Sigmoid colon (tissue), 6 donors: ENCODE measurements at regions not wholly inside any gene's neighbourhood (a gene's known extent, or its start where the extent isn't known, plus 50 kb on each side); places are given as distances from the start of the nearest gene placed in this dataset.

Source experiments
- DNase-seq: peaks from one replicate; pipeline ENCODE4 v3.0.0-alpha.2; 2019
- H3K27ac ChIP-seq, 4 donors: fragments of 200-600 bp; sonication (generic); one replicate each; pipeline ENCODE4 v1.5.1; 2016 to 2019; ENCODE audit warnings: mild to moderate bottlenecking in 1 of 4
- H3K27me3 ChIP-seq, 3 donors: fragments of 200-600 bp; sonication (generic); one replicate each; pipeline ENCODE4 v1.5.1; 2019; ENCODE audit warnings: mild to moderate bottlenecking in 1 of 3
- H3K36me3 ChIP-seq, 4 donors: fragments of 200-600 bp; sonication (generic); one replicate each; pipeline ENCODE4 v1.5.1; 2016 to 2019
- H3K4me1 ChIP-seq, 4 donors: fragments of 200-600 bp; sonication (generic); one replicate each; pipeline ENCODE4 v1.5.1; 2017 to 2019
- H3K4me3 ChIP-seq, 4 donors: fragments of 200-600 bp; sonication (generic); one replicate each; pipeline ENCODE4 v1.5.1; 2017 to 2019; ENCODE audit warnings: mild to moderate bottlenecking in 2 of 4, moderate library complexity in 1 of 4
- H3K9me3 ChIP-seq, 4 donors: fragments of 200-600 bp in 3 of 4; sonication (generic) in 3 of 4; one replicate each; pipeline versions ENCODE4 v1.5.1 to v1.6.1; 2013 to 2019
- EP300 ChIP-seq, 4 donors: sonication (generic); formaldehyde crosslinking; IDR thresholded peaks; one replicate each; pipeline ENCODE4 v1.6.1; 2017; ENCODE audit warnings: antibody characterized with exemption in 4 of 4
- POLR2A ChIP-seq, 2 donors: fragments of 450-650 bp; IDR thresholded peaks; one replicate each; pipeline ENCODE4 v1.6.1; 2016; ENCODE audit warnings: antibody characterized with exemption in 2 of 2, mild to moderate bottlenecking in 2 of 2, moderate library complexity in 2 of 2
- POLR2AphosphoS5 ChIP-seq, 4 donors: sonication (generic); formaldehyde crosslinking; IDR thresholded peaks; one replicate each; pipeline ENCODE4 v1.6.1; 2017; ENCODE audit warnings: antibody characterized with exemption in 4 of 4
- WGBS, 2 donors: extraction: QIAGEN DNeasy Blood & Tissue Kit; methylation state at CpG; one replicate each; pipeline ENCODE4 v1.1.7; 2013; 5-methylcytosine and 5-hydroxymethylcytosine counted together
- intact Hi-C: fragments of 100-400 bp; cut with DNase I; formaldehyde crosslinking; loops from one replicate; pipeline ENCODE4 v1.15.1; 2023
- TF ChIP-seq, protein P1 (sequence below), 4 experiments: fragments of 450-650 bp in 3 of 4; fragments of 200-600 bp in 1 of 4; IDR thresholded peaks; one replicate each; pipeline ENCODE4 v1.5.1; 2016 to 2019; ENCODE audit warnings: antibody characterized with exemption in 4 of 4, mild to moderate bottlenecking in 3 of 4, moderate library complexity in 2 of 4
- donor health status: healthy with polysubstance abuse.
- donor health status: healthy.

DNA sequence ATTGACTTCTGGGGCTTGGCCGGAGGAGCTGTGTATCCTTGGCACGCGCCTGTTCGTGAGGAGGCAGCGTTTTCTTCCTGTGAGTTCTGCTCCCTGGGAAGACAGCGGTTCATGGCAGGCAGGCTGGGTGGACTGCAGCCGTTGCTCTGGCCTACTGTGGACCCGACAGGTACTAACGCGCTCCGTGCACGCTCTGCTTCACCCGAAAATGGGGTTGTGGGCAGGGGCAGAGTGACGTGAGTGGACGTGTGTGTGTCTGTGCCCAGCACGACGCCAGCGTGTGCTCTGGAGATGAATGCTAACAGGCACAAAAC lies 179.1 kb downstream of the KIF26A start:
- intact Hi-C loops: no loop called here
- no peaks in the 10 kb centered on the region for H3K9me3 ChIP-seq
- no peak overlapping the region for H3K27ac ChIP-seq
- H3K27me3 ChIP-seq: peaks cover 0 to 22% (median 0%) of the 10 kb centered on the region in 3 donors
- no peaks in the 10 kb centered on the region for H3K36me3 ChIP-seq
- no peak for DNase-seq
- peaks cover 0 to 35% (median 19%) of the 10 kb centered on the region in 4 donors for H3K4me1 ChIP-seq
- TF ChIP-seq POLR2AphosphoS5 (IDR thresholded peaks at IDR 0.05) (no peak), POLR2A (IDR thresholded peaks at IDR 0.05) (no peak), EP300 (IDR thresholded peaks at IDR 0.05) (no peak)
- TF ChIP-seq, protein P1, sequence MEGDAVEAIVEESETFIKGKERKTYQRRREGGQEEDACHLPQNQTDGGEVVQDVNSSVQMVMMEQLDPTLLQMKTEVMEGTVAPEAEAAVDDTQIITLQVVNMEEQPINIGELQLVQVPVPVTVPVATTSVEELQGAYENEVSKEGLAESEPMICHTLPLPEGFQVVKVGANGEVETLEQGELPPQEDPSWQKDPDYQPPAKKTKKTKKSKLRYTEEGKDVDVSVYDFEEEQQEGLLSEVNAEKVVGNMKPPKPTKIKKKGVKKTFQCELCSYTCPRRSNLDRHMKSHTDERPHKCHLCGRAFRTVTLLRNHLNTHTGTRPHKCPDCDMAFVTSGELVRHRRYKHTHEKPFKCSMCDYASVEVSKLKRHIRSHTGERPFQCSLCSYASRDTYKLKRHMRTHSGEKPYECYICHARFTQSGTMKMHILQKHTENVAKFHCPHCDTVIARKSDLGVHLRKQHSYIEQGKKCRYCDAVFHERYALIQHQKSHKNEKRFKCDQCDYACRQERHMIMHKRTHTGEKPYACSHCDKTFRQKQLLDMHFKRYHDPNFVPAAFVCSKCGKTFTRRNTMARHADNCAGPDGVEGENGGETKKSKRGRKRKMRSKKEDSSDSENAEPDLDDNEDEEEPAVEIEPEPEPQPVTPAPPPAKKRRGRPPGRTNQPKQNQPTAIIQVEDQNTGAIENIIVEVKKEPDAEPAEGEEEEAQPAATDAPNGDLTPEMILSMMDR (IDR thresholded peaks at IDR 0.05): no peak
- WGBS, 2 donors: 95% methylated on average over 18 of the region's 18 CpGs
- no peak overlapping the region for H3K4me3 ChIP-seq

DNA sequence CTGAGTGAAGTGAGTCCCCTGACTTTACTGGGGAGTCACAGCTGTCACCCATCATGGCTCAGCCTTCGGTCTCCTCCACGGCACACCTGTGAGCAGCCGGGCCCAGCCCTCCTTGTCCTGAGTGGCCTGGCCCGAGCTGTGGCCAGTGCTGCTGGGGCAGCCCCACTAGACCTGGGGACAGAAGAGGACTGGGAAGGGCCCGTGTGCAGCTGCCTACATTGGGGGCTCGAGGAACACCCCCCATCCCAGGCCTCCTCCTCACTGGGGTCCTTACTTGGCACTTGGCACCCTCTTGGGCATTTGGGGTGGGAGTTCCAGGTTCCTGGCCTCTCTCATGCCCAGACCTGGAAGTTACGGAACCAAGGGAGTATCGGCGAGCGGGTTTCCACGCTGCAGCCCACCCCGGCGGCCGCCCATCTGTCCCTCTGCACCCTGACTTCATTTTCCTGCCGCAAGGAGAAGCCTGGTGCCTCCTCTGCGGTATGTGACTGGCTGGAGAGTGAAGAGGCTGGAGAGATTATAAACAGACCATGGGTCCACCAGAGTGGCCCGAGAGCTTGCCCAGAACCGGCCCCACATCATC lies 179.7 kb downstream of the KIF26A start:
- Histone ChIP-seq H3K27me3 (peaks cover 0 to 29% (median 0%) of the 10 kb centered on the region in 3 donors), H3K27ac (no peak overlapping the region), H3K4me1 (peaks cover 0 to 35% (median 19%) of the 10 kb centered on the region in 4 donors), H3K36me3 (no peaks in the 10 kb centered on the region), H3K9me3 (no peaks in the 10 kb centered on the region), H3K4me3 (no peak overlapping the region)
- 91 to 94% methylated on average over 18 of the region's 18 CpGs for WGBS, 2 donors
- intact Hi-C loops: no loop called here
- TF ChIP-seq POLR2A (IDR thresholded peaks at IDR 0.05): no peak
- DNase-seq: no peak

DNA sequence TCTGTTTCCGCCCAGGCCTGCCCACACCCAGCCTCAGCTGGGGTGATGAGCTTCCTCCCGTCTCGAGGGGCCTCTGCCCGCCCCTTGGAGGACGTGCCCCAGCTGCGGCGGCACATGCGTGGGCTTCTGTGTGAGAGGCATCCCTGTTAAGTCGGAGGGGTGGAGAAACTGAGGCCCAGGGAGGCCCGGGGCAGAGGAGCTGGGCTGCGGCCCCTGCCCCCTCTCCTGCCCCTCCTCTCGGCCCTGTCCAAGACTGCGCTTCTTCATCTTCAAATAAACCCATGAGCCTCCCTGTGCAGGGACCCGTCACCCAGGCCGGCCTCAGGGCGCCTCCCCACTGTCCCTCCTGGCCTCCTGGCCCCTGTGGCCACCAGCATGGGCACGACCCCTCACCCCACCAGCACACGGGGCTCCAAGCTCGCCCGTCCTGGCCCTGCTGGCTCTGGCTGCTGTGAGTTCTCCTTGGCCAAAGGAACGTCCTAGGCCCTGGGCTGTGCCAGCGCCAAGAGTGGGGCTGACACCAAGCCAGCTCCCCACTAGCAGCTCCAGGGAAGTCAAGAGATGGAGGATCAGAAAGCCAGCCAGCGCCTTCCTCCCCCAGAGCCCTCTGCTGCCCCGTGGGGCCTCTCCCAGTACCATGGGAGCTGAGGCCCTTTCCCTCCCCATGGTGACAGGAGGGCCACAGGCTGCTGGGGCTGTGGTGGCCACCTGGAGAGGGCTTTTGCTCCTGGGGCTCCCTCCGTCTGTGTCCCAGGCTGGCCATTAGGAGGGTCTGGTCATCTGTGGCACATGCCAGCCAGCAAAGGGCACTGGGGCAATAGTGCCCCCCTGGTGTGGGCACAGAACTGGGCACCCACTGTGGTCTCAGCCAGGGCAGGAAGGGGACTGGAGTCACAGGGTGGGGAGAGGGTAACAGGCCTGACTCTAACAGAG lies 180.4 kb downstream of the KIF26A start:
- 85 to 93% methylated on average over 25 of the region's 25 CpGs for WGBS, 2 donors
- Histone ChIP-seq H3K27me3 (peaks cover 0 to 36% (median 0%) of the 10 kb centered on the region in 3 donors), H3K4me1 (peaks cover 0 to 35% (median 19%) of the 10 kb centered on the region in 4 donors), H3K27ac (peak overlapping the region in 1 of 4 donors; percentile 43), H3K36me3 (no peaks in the 10 kb centered on the region), H3K4me3 (no peak overlapping the region), H3K9me3 (no peaks in the 10 kb centered on the region)
- intact Hi-C loops: no loop called here
- TF ChIP-seq, protein P1 (IDR thresholded peaks at IDR 0.05): no peak
- TF ChIP-seq POLR2A (IDR thresholded peaks at IDR 0.05) (no peak), POLR2AphosphoS5 (IDR thresholded peaks at IDR 0.05) (no peak), EP300 (IDR thresholded peaks at IDR 0.05) (no peak)
- DNase-seq: peak; percentile 75

DNA sequence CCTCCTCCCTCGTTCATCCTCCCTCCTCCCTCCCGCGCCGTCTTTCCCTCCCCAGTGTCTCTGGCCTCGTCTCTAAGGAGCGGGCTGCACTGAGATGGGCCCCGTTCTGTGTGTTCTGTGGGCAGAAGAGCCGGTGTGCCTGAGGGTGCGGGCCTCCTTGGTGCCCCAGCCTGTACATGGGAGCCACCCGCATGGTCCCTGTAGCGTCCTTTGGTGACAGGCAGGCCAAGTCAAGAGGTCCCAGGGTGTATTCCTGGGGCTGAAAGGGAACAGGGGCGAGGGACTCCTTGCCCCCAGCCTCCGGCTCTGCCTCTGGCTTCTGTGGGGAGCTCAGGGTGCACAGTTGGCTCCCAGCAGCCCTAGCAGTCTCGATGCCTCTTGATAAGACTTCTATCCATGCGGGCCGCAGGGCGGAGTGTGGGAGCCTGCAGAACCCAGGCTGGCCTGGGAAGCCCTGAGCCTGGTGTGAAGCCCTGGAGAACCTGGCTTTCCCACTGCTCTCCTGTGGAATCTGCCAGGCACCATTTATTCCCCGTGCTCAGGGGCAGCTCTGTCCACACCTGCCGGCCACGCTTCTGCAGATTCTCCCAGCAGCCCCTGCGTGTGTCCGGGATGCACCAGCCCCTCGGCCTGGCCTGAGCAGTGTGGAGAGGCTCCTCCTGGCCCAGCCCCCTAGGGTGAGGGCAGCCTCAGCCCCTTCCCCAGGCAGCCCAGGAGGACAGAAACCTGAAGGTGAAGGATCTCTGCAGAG lies 181.3 kb downstream of the KIF26A start:
- WGBS, 2 donors: 92 to 93% methylated on average over 23 of the region's 23 CpGs
- no peak for DNase-seq
- H3K27ac ChIP-seq: peak overlapping the region in 1 of 4 donors; percentile 43
- no peaks in the 10 kb centered on the region for H3K9me3 ChIP-seq
- no peaks in the 10 kb centered on the region for H3K36me3 ChIP-seq
- intact Hi-C loops: loop anchor here (10.0 kb wide), 1 partner anchor 105 kb away; no protein-coding TSS in a partner anchor
- H3K4me3 ChIP-seq: no peak overlapping the region
- peaks cover 0 to 35% (median 19%) of the 10 kb centered on the region in 4 donors for H3K4me1 ChIP-seq
- peaks cover 0 to 38% (median 0%) of the 10 kb centered on the region in 3 donors for H3K27me3 ChIP-seq
- TF ChIP-seq, protein P1 (IDR thresholded peaks at IDR 0.05): no peak
- no peak for TF ChIP-seq POLR2AphosphoS5 (IDR thresholded peaks at IDR 0.05)
- TF ChIP-seq POLR2A (IDR thresholded peaks at IDR 0.05): no peak
- no peak for TF ChIP-seq EP300 (IDR thresholded peaks at IDR 0.05)
